ENCODE measurements at regions not wholly inside any gene's neighbourhood (a gene's known extent, or its start where the extent isn't known, plus 50 kb on each side); places are given as distances from the start of the nearest gene placed in this dataset.

DNA sequence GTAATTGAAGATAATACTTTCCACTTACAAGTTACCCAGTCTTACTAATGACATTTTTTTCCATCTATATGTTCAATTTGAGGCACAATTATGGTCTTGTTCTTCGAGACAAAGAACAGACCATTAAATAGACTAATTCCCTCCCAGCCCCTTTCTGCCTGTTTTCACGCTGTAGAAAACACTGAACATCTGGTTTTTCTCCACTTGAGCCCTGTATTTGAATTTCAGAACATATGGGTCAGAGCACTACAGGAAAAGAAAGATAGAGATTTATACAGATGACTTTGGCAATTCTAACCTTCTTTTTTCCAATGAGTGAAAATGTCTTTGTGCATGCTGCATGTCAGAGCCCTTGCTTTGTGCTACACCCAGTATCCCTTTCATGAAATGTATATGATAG lies 506.9 kb downstream of the LRRC70 start:
- TF ChIP-seq, protein P1, sequence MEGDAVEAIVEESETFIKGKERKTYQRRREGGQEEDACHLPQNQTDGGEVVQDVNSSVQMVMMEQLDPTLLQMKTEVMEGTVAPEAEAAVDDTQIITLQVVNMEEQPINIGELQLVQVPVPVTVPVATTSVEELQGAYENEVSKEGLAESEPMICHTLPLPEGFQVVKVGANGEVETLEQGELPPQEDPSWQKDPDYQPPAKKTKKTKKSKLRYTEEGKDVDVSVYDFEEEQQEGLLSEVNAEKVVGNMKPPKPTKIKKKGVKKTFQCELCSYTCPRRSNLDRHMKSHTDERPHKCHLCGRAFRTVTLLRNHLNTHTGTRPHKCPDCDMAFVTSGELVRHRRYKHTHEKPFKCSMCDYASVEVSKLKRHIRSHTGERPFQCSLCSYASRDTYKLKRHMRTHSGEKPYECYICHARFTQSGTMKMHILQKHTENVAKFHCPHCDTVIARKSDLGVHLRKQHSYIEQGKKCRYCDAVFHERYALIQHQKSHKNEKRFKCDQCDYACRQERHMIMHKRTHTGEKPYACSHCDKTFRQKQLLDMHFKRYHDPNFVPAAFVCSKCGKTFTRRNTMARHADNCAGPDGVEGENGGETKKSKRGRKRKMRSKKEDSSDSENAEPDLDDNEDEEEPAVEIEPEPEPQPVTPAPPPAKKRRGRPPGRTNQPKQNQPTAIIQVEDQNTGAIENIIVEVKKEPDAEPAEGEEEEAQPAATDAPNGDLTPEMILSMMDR (IDR thresholded peaks at IDR 0.05; ENCODE audit: low read length): no peak
- TF ChIP-seq EZH2 (IDR thresholded peaks at IDR 0.05; ENCODE audit: borderline replicate concordance, low read length): no peak

Data from OCI-LY1 (cell line).